ENCODE measurements at regions not wholly inside any gene's neighbourhood (a gene's known extent, or its start where the extent isn't known, plus 50 kb on each side); places are given as distances from the start of the nearest gene placed in this dataset.

- TF ChIP-seq CTCF (conservative IDR thresholded peaks at IDR 0.05; ENCODE audit: low read depth in 2 of 2) (no peak), ZNF331 (CRISPR knock-in tag; IDR thresholded peaks at IDR 0.05; ENCODE audit: low read depth) (no peak), EZH2phosphoT487 (IDR thresholded peaks at IDR 0.05; ENCODE audit: unreplicated experiment) (no peak), NANOG (IDR thresholded peaks at IDR 0.05; ENCODE audit: borderline replicate concordance) (no peak), EZH2 (IDR thresholded peaks at IDR 0.05; ENCODE audit: low read depth, unreplicated experiment) (no peak), POLR2AphosphoS5 (IDR thresholded peaks at IDR 0.05; ENCODE audit: low read depth) (no peak), ZNF114 (CRISPR knock-in tag; IDR thresholded peaks at IDR 0.05) (no peak)
- TF ChIP-seq, protein P1, sequence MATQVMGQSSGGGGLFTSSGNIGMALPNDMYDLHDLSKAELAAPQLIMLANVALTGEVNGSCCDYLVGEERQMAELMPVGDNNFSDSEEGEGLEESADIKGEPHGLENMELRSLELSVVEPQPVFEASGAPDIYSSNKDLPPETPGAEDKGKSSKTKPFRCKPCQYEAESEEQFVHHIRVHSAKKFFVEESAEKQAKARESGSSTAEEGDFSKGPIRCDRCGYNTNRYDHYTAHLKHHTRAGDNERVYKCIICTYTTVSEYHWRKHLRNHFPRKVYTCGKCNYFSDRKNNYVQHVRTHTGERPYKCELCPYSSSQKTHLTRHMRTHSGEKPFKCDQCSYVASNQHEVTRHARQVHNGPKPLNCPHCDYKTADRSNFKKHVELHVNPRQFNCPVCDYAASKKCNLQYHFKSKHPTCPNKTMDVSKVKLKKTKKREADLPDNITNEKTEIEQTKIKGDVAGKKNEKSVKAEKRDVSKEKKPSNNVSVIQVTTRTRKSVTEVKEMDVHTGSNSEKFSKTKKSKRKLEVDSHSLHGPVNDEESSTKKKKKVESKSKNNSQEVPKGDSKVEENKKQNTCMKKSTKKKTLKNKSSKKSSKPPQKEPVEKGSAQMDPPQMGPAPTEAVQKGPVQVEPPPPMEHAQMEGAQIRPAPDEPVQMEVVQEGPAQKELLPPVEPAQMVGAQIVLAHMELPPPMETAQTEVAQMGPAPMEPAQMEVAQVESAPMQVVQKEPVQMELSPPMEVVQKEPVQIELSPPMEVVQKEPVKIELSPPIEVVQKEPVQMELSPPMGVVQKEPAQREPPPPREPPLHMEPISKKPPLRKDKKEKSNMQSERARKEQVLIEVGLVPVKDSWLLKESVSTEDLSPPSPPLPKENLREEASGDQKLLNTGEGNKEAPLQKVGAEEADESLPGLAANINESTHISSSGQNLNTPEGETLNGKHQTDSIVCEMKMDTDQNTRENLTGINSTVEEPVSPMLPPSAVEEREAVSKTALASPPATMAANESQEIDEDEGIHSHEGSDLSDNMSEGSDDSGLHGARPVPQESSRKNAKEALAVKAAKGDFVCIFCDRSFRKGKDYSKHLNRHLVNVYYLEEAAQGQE (IDR thresholded peaks at IDR 0.05; ENCODE audit: unreplicated experiment), result no peak
These were observed 671.3 kb downstream of the SORCS1 start (continued) for GRCh38 chr10:106493226-106493625.

- H3K27ac ChIP-seq (ENCODE audit: low read depth), result no peak overlapping the region
- Mint-ChIP-seq H3K9me3 (peaks cover 6% of the 10 kb centered on the region), H3K4me3 (no peak overlapping the region), H3K27ac (no peak overlapping the region), H3K27me3 (ENCODE audit: insufficient read depth, low read depth, poor library complexity) (peaks cover 6% of the 10 kb centered on the region), H3K36me3 (ENCODE audit: low read depth) (0 out of 3 replicates have a peak, but pooled peaks cover 4% of the 10 kb centered on the region), H3K4me1 (peaks cover 6% of the 10 kb centered on the region)
- no peaks in the 10 kb centered on the region; the same call in 1 of the 2 replicates for H3K4me1 ChIP-seq (ENCODE audit: insufficient read depth)
- H4K20me1 ChIP-seq (replicated peaks; ENCODE audit: insufficient read depth), result no peaks in the 10 kb centered on the region
- no peak overlapping the region for H2AFZ ChIP-seq
- H3K27me3 ChIP-seq (ENCODE audit: insufficient read depth), result no peaks in the 10 kb centered on the region
- H3K79me2 ChIP-seq (replicated peaks; ENCODE audit: insufficient read depth), result no peaks in the 10 kb centered on the region
- no peaks in the 10 kb centered on the region for H3K36me3 ChIP-seq (ENCODE audit: insufficient read depth)
- H3F3A ChIP-seq (replicated peaks; ENCODE audit: low read depth), result no peaks in the 10 kb centered on the region
- DNase-seq (ENCODE audit: low spot score) (no peak), ATAC-seq (no peak)
- H3K4me3 ChIP-seq, result no peak overlapping the region
- no peak overlapping the region for H3K4me2 ChIP-seq
- H3K9me2 ChIP-seq (ENCODE audit: insufficient read depth), result no peaks in the 10 kb centered on the region
- no peak for TF ChIP-seq POLR2AphosphoS5 (IDR thresholded peaks at IDR 0.05; ENCODE audit: low read depth)
- TF ChIP-seq, protein P1 (IDR thresholded peaks at IDR 0.05; ENCODE audit: unreplicated experiment), result no peak
- no peak for TF ChIP-seq NANOG (IDR thresholded peaks at IDR 0.05; ENCODE audit: borderline replicate concordance)
- no peak for TF ChIP-seq CTCF (conservative IDR thresholded peaks at IDR 0.05; ENCODE audit: low read depth in 2 of 2)
- TF ChIP-seq EZH2 (IDR thresholded peaks at IDR 0.05; ENCODE audit: low read depth, unreplicated experiment), result no peak
- no peak for TF ChIP-seq ZNF331 (CRISPR knock-in tag; IDR thresholded peaks at IDR 0.05; ENCODE audit: low read depth)
- no peak for TF ChIP-seq STAT1 (IDR thresholded peaks at IDR 0.05; ENCODE audit: unreplicated experiment)
- TF ChIP-seq, protein P2, sequence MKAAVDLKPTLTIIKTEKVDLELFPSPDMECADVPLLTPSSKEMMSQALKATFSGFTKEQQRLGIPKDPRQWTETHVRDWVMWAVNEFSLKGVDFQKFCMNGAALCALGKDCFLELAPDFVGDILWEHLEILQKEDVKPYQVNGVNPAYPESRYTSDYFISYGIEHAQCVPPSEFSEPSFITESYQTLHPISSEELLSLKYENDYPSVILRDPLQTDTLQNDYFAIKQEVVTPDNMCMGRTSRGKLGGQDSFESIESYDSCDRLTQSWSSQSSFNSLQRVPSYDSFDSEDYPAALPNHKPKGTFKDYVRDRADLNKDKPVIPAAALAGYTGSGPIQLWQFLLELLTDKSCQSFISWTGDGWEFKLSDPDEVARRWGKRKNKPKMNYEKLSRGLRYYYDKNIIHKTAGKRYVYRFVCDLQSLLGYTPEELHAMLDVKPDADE (IDR thresholded peaks at IDR 0.05), result no peak
- TF ChIP-seq ZNF114 (CRISPR knock-in tag; IDR thresholded peaks at IDR 0.05), result no peak
- TF ChIP-seq JUNB (IDR thresholded peaks at IDR 0.05; ENCODE audit: unreplicated experiment), result no peak
- no peak for TF ChIP-seq EZH2phosphoT487 (IDR thresholded peaks at IDR 0.05; ENCODE audit: unreplicated experiment)
- no peak for TF ChIP-seq CREB1 (CRISPR knock-in tag; IDR thresholded peaks at IDR 0.05; ENCODE audit: low read depth)
These were observed 676.8 kb downstream of the SORCS1 start for GRCh38 chr10:106487726-106488125.

Measured in GM23338 (cell line).